Mucosa of rectum (tissue), 2 donors: ENCODE measurements at regions not wholly inside any gene's neighbourhood (a gene's known extent, or its start where the extent isn't known, plus 50 kb on each side); places are given as distances from the start of the nearest gene placed in this dataset.

Experiments
- H3K27ac ChIP-seq, 2 donors: one replicate each; pipeline ENCODE4 v1.7.0; 2013; ENCODE audit warnings: inconsistent platforms in 2 of 2, low read depth in 2 of 2, low read length in 2 of 2
- H3K27me3 ChIP-seq, 2 donors: one replicate each; pipeline ENCODE4 v1.7.0; 2013; ENCODE audit warnings: low read length in 2 of 2; ENCODE audit not compliant: control insufficient read depth in 2 of 2, insufficient read depth in 2 of 2
- H3K36me3 ChIP-seq, 2 donors: one replicate each; pipeline ENCODE4 v1.7.0; 2013; ENCODE audit warnings: low read length in 2 of 2; ENCODE audit not compliant: control insufficient read depth in 2 of 2, insufficient read depth in 2 of 2
- H3K4me1 ChIP-seq, 2 donors: one replicate each; pipeline ENCODE4 v1.7.0; 2013; ENCODE audit warnings: low read length in 2 of 2, mild to moderate bottlenecking in 1 of 2; ENCODE audit not compliant: control insufficient read depth in 2 of 2, insufficient read depth in 2 of 2
- H3K4me3 ChIP-seq, 2 donors: one replicate each; pipeline ENCODE4 v1.7.0; 2013; ENCODE audit warnings: low read length in 2 of 2
- H3K9ac ChIP-seq, 2 donors: one replicate each; pipeline ENCODE4 v1.7.0; 2013; ENCODE audit warnings: low read length in 2 of 2, low read depth in 1 of 2, mild to moderate bottlenecking in 1 of 2
- H3K9me3 ChIP-seq, 2 donors: one replicate each; pipeline ENCODE4 v1.7.0; 2013; ENCODE audit warnings: low read length in 2 of 2; ENCODE audit not compliant: control insufficient read depth in 2 of 2
- donor health status: healthy.
- donor health status: Normal muscosa, but diverticular disease.

- no peaks in the 10 kb centered on the region for H3K4me1 ChIP-seq
- H3K4me3 ChIP-seq = no peak overlapping the region
- H3K27ac ChIP-seq = no peak overlapping the region
- H3K9ac ChIP-seq = no peak overlapping the region
- no peaks in the 10 kb centered on the region for H3K36me3 ChIP-seq
- no peaks in the 10 kb centered on the region for H3K27me3 ChIP-seq
- H3K9me3 ChIP-seq = peaks cover 0 to 2% of the 10 kb centered on the region in 2 donors
Observed at GRCh38 chr4:1469607-1470392, 63.6 kb upstream of the NKX1-1 start.

GRCh38 chr4:1469043-1469442 lies 62.8 kb upstream of the NKX1-1 start:
- H3K36me3 ChIP-seq = no peaks in the 10 kb centered on the region

GRCh38 chr4:1467581-1468458 lies 61.6 kb upstream of the NKX1-1 start:
- Histone ChIP-seq H3K9ac (no peak overlapping the region), H3K27ac (no peak overlapping the region), H3K36me3 (no peaks in the 10 kb centered on the region), H3K9me3 (peaks cover 0 to 2% of the 10 kb centered on the region in 2 donors), H3K4me3 (no peak overlapping the region), H3K27me3 (no peaks in the 10 kb centered on the region), H3K4me1 (no peaks in the 10 kb centered on the region)

More at GRCh38 chr4:1469043-1469442, 62.8 kb upstream of the NKX1-1 start:
- Histone ChIP-seq H3K9me3 (peaks cover 0 to 2% of the 10 kb centered on the region in 2 donors), H3K9ac (no peak overlapping the region), H3K27me3 (no peaks in the 10 kb centered on the region), H3K27ac (no peak overlapping the region), H3K4me1 (no peaks in the 10 kb centered on the region), H3K4me3 (no peak overlapping the region)

- peaks cover 2 to 4% of the 10 kb centered on the region in 2 donors for H3K27me3 ChIP-seq
Observed at GRCh38 chr4:1466863-1467165, 60.6 kb upstream of the NKX1-1 start.

GRCh38 chr4:1466034-1466862 lies 60.0 kb upstream of the NKX1-1 start:
- Histone ChIP-seq H3K36me3 (no peaks in the 10 kb centered on the region), H3K9me3 (peaks cover 0 to 2% of the 10 kb centered on the region in 2 donors), H3K27ac (no peak overlapping the region), H3K27me3 (peaks cover 3 to 6% of the 10 kb centered on the region in 2 donors), H3K4me1 (no peaks in the 10 kb centered on the region), H3K4me3 (no peak overlapping the region), H3K9ac (no peak overlapping the region)

More at GRCh38 chr4:1466863-1467165, 60.6 kb upstream of the NKX1-1 start:
- no peaks in the 10 kb centered on the region for H3K4me1 ChIP-seq
- peaks cover 0 to 2% of the 10 kb centered on the region in 2 donors for H3K9me3 ChIP-seq
- H3K27ac ChIP-seq = no peak overlapping the region
- H3K36me3 ChIP-seq = no peaks in the 10 kb centered on the region
- no peak overlapping the region for H3K4me3 ChIP-seq
- no peak overlapping the region for H3K9ac ChIP-seq

GRCh38 chr4:1465173-1466033 lies 59.2 kb upstream of the NKX1-1 start:
- H3K4me1 ChIP-seq = no peaks in the 10 kb centered on the region
- peaks cover 0 to 2% of the 10 kb centered on the region in 2 donors for H3K9me3 ChIP-seq
- H3K4me3 ChIP-seq = no peak overlapping the region
- no peak overlapping the region for H3K27ac ChIP-seq
- no peaks in the 10 kb centered on the region for H3K36me3 ChIP-seq
- H3K9ac ChIP-seq = no peak overlapping the region
- H3K27me3 ChIP-seq = peaks cover 6 to 7% of the 10 kb centered on the region in 2 donors

GRCh38 chr4:1464581-1465171 lies 58.4 kb upstream of the NKX1-1 start:
- H3K9ac ChIP-seq = no peak overlapping the region
- no peak overlapping the region for H3K4me3 ChIP-seq
- H3K27me3 ChIP-seq = peaks cover 10% of the 10 kb centered on the region in 2 donors
- no peaks in the 10 kb centered on the region for H3K36me3 ChIP-seq
- H3K9me3 ChIP-seq = peaks cover 0 to 2% of the 10 kb centered on the region in 2 donors
- H3K4me1 ChIP-seq = no peaks in the 10 kb centered on the region
- H3K27ac ChIP-seq = no peak overlapping the region

GRCh38 chr4:1463927-1464540 lies 57.8 kb upstream of the NKX1-1 start:
- no peaks in the 10 kb centered on the region for H3K36me3 ChIP-seq
- no peak overlapping the region for H3K4me3 ChIP-seq
- H3K9me3 ChIP-seq = peaks cover 0 to 2% of the 10 kb centered on the region in 2 donors
- no peak overlapping the region for H3K27ac ChIP-seq
- no peak overlapping the region for H3K9ac ChIP-seq
- H3K4me1 ChIP-seq = no peaks in the 10 kb centered on the region
- H3K27me3 ChIP-seq = peaks cover 10 to 16% of the 10 kb centered on the region in 2 donors
